GM18873 (cell line): ENCODE measurements at regions not wholly inside any gene's neighbourhood (a gene's known extent, or its start where the extent isn't known, plus 50 kb on each side); places are given as distances from the start of the nearest gene placed in this dataset.
"Not testable (repeated sequence)": the region's sequence is repeated elsewhere in the genome, so short reads cannot be mapped to it uniquely, and the experiment has no call there.

Experiments used
- ATAC-seq: cut with Tn5 transposase; IDR thresholded peaks from one replicate; pipeline ENCODE4 v1.9.1; 2021; ENCODE audit warnings: mild to moderate bottlenecking, moderate library complexity, moderate number of reproducible peaks; ENCODE audit not compliant: unreplicated experiment, low FRiP score

DNA sequence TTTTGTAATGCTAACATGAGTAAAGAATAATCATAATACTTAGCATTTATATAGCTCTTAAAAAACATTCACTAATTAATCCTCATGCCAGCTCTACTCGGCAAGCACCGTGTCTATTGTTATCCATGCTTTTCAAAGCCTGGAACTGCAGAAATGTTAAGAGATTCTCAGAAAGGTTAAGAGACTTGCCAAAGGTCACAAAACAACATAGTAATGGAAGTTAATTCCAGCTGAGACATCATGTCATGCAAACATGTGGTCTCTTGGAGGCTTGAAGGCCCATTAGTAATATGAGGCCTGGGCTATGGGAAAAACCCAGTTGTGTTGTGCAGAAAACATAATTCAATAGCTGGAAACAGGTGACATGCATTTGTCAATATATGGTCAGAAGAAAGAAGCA lies 389.9 kb upstream of the GOT2 start:
- no peak for ATAC-seq

- no peak for ATAC-seq
Measured at GRCh38 chr16:59123479-59123878, 389.4 kb upstream of the GOT2 start.

GRCh38 chr16:59122262-59122537 lies 388.1 kb upstream of the GOT2 start:
- ATAC-seq = no peak

GRCh38 chr16:59121411-59122261 lies 387.5 kb upstream of the GOT2 start:
- ATAC-seq = no peak

GRCh38 chr16:59116744-59117143 lies 382.6 kb upstream of the GOT2 start:
- no peak for ATAC-seq

- ATAC-seq = no peak
Measured at GRCh38 chr16:59114790-59115189, 380.7 kb upstream of the GOT2 start.

GRCh38 chr16:59113004-59113670 lies 379.0 kb upstream of the GOT2 start:
- ATAC-seq = no peak

DNA sequence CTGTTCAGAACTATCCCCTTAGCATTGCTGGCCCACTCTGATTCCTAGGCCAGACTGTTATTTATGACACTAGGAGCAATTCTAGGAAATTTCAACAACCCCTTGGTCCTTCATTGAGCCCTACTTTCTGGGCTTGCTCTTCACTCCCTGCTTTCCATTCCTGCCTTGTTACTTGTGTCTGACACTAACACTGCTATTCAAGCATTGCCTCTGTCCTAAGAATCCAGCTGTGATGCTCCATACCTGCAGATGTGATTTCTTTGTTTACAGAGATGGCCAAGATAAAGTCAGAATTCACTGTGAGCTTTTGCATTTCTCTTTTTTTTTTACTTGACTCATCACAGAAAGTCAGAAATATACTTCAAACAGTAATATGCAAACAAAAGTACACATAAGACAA lies 377.2 kb upstream of the GOT2 start:
- no peak for ATAC-seq

GRCh38 chr16:59108374-59108773 lies 374.3 kb upstream of the GOT2 start:
- ATAC-seq = no peak

- not testable (repeated sequence) for ATAC-seq
Measured at GRCh38 chr16:59096682-59097081, 362.6 kb upstream of the GOT2 start.

DNA sequence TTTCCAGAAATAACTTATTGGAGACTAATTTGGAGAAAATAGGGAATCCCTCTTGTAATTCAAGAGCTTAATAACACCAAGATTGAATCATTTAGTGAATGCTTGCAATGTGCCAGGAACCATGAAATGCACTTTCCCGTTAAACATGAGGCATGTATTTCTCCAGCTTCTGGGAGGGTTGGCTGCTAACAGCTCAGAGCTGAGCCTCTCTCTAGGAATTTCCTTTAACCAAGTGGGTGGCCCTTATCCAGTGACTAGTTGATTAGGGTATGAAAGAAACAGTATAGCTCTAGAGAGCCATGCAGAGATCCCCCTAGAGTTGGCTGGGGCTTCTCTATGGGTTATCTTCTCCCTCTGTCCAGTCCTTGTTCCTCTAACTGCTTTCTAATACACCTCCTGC lies 356.4 kb upstream of the GOT2 start:
- no peak for ATAC-seq

- no peak for ATAC-seq
Measured at GRCh38 chr16:59088431-59088830, 354.3 kb upstream of the GOT2 start.

- ATAC-seq = no peak
Measured at GRCh38 chr16:59087641-59088040, 353.5 kb upstream of the GOT2 start.

DNA sequence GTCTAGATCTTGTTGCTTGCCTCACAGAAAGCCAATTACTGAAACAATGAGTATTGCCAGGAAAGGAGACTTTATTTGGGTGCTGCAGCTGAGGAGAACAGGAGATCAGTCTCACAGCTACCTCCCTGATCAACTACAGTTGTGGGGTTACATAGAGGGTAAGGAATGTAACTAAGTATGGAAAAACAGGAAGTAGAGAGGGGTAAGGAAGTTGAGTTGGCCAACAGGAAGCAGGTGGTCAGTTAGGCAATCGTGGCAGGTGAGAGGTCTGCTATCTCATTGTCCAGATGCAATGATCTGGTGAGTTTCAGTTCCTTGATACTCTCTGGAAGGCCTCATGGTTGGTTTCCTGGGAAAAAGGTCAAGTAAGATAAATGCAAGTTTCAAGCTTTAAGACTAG lies 333.1 kb upstream of the GOT2 start:
- ATAC-seq = no peak

- ATAC-seq = no peak
Measured at GRCh38 chr16:59060207-59060606, 326.1 kb upstream of the GOT2 start.

GRCh38 chr16:59058250-59058649 lies 324.1 kb upstream of the GOT2 start:
- no peak for ATAC-seq

GRCh38 chr16:59053911-59054310 lies 319.8 kb upstream of the GOT2 start:
- ATAC-seq = no peak

GRCh38 chr16:59052231-59052630 lies 318.1 kb upstream of the GOT2 start:
- ATAC-seq = no peak

GRCh38 chr16:59048876-59049275 lies 314.8 kb upstream of the GOT2 start:
- ATAC-seq = no peak

GRCh38 chr16:59047114-59047513 lies 313.0 kb upstream of the GOT2 start:
- ATAC-seq = no peak

DNA sequence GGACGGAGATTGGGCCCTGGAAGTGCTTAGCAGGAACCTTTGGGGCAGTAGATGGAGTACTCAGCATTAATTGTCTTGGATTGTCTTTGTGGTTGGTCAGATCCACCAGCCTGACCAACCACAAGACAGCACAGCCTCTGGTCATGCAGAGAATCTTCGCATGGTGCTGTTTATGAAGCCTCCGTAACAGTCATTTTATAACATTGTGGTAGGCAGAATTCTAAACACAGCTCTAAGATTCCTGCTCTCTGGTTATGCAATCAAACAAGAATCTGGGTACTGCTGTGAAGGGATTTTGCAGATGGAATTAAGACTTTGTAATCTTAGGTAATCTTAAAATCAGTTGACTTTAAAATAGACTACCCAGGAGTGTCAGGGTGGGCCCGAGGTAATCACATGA lies 312.2 kb upstream of the GOT2 start:
- ATAC-seq = no peak

GRCh38 chr16:59045501-59045900 lies 311.4 kb upstream of the GOT2 start:
- no peak for ATAC-seq
